GM19468 (cell line): ENCODE measurements at regions not wholly inside any gene's neighbourhood (a gene's known extent, or its start where the extent isn't known, plus 50 kb on each side); places are given as distances from the start of the nearest gene placed in this dataset.

Experiments
- ATAC-seq: cut with Tn5 transposase; IDR thresholded peaks from one replicate; pipeline ENCODE4 v1.9.1; 2021; ENCODE audit warnings: mild to moderate bottlenecking, moderate library complexity, moderate number of reproducible peaks; ENCODE audit not compliant: unreplicated experiment; ENCODE audit errors: extremely low read depth

GRCh38 chr5:114208120-114208519, 153.8 kb upstream of the KCNN2 start:
- no peak for ATAC-seq

GRCh38 chr5:114208588-114208987, 153.3 kb upstream of the KCNN2 start:
- ATAC-seq: no peak

- no peak for ATAC-seq
Measured at GRCh38 chr5:114210662-114211061, 151.2 kb upstream of the KCNN2 start.

GRCh38 chr5:114221807-114222206, 140.1 kb upstream of the KCNN2 start:
- no peak for ATAC-seq

- ATAC-seq: peak; percentile 60
Measured at GRCh38 chr5:114223866-114224265, 138.0 kb upstream of the KCNN2 start.

GRCh38 chr5:114237766-114238165, 124.1 kb upstream of the KCNN2 start:
- ATAC-seq: no peak

- ATAC-seq: no peak
Measured at GRCh38 chr5:114238771-114239313, 123.0 kb upstream of the KCNN2 start.

- ATAC-seq: no peak
Measured at GRCh38 chr5:114243281-114243971, 118.4 kb upstream of the KCNN2 start.

GRCh38 chr5:114243972-114244317, 117.9 kb upstream of the KCNN2 start:
- no peak for ATAC-seq

GRCh38 chr5:114249823-114250222, 112.0 kb upstream of the KCNN2 start:
- ATAC-seq: no peak

- ATAC-seq: no peak
Measured at GRCh38 chr5:114250536-114250935, 111.3 kb upstream of the KCNN2 start.

- no peak for ATAC-seq
Measured at GRCh38 chr5:114252226-114252625, 109.6 kb upstream of the KCNN2 start.

- no peak for ATAC-seq
Measured at GRCh38 chr5:114255260-114255659, 106.6 kb upstream of the KCNN2 start.

GRCh38 chr5:114261989-114262388, 99.9 kb upstream of the KCNN2 start:
- no peak for ATAC-seq

- no peak for ATAC-seq
Measured at GRCh38 chr5:114265432-114266060, 96.3 kb upstream of the KCNN2 start.

- no peak for ATAC-seq
Measured at GRCh38 chr5:114266374-114266773, 95.5 kb upstream of the KCNN2 start.

- no peak for ATAC-seq
Measured at GRCh38 chr5:114296191-114296590, 65.7 kb upstream of the KCNN2 start.

GRCh38 chr5:114297915-114298314, 64.0 kb upstream of the KCNN2 start:
- ATAC-seq: no peak

GRCh38 chr5:114305402-114306207, 56.3 kb upstream of the KCNN2 start:
- ATAC-seq: peak; percentile 56

- no peak for ATAC-seq
Measured at GRCh38 chr5:114308017-114308416, 53.9 kb upstream of the KCNN2 start.

GRCh38 chr5:114308508-114308907, 53.4 kb upstream of the KCNN2 start:
- no peak for ATAC-seq
